Transverse colon (tissue), 4 donors: ENCODE measurements at regions not wholly inside any gene's neighbourhood (a gene's known extent, or its start where the extent isn't known, plus 50 kb on each side); places are given as distances from the start of the nearest gene placed in this dataset.

Source experiments
- CTCF ChIP-seq, 5 experiments: fragments of 200-600 bp in 3 of 5; fragments of 450-650 bp in 2 of 5; sonication (generic) in 3 of 5; IDR thresholded peaks; 1 replicate in 2 of 5; 2 replicates in 3 of 5; pipeline ENCODE4 v1.5.1; 2016 to 2017; ENCODE audit warnings: antibody characterized with exemption in 5 of 5, inconsistent platforms in 3 of 5, mild to moderate bottlenecking in 2 of 5, moderate library complexity in 1 of 5
- POLR2A ChIP-seq: fragments of 450-650 bp; IDR thresholded peaks from one replicate; pipeline ENCODE4 v1.6.1; 2016; ENCODE audit warnings: antibody characterized with exemption, mild to moderate bottlenecking, moderate library complexity
- POLR2AphosphoS5 ChIP-seq, 3 donors: sonication (generic); formaldehyde crosslinking; IDR thresholded peaks; one replicate each; pipeline ENCODE4 v1.6.1; 2016; ENCODE audit warnings: antibody characterized with exemption in 3 of 3

GRCh38 chr4:33931026-33931425 is 2313.3 kb downstream of the ARAP2 start:
- TF ChIP-seq POLR2AphosphoS5 (IDR thresholded peaks at IDR 0.05) (no peak), POLR2A (no peak), CTCF (IDR thresholded peaks at IDR 0.05) (no peak)
